IMR-90 (cell line): ENCODE measurements at regions not wholly inside any gene's neighbourhood (a gene's known extent, or its start where the extent isn't known, plus 50 kb on each side); places are given as distances from the start of the nearest gene placed in this dataset.

Experiments
- ATAC-seq: fragments of 200-7000 bp; cut with Tn5 transposase; 2 replicates; pipeline ENCODE4 v1.9.1; 2020; ENCODE audit warnings: low read depth, mild to moderate bottlenecking, moderate library complexity
- BruUV-seq: library from RNA; stranded (reverse); fragments of 400-500 nt; replicated peaks from 2 replicates; lab custom pipeline; 2021; lab: Mats Ljungman, UMichigan
- CTCF ChIA-PET: fragments of 300-600 bp; formaldehyde crosslinking; extraction: SDS; loops from one replicate; lab custom pipeline; 2021; ENCODE audit warnings: antibody characterized with exemption; lab: Yijun Ruan, JAX
- POLR2A ChIA-PET: fragments of 300-600 bp; sonication (Branson Sonifier 250); formaldehyde crosslinking; loops from one replicate; lab custom pipeline; 2022; ENCODE audit warnings: antibody characterized with exemption; ENCODE audit not compliant: unreplicated experiment; lab: Charles Lee
- DNase-seq: peaks from one replicate; pipeline ENCODE4 v3.0.0; 2013
- H2AFZ ChIP-seq: replicated peaks from 2 replicates; pipeline ENCODE3; 2013; ENCODE audit warnings: low read length, mild to moderate bottlenecking; ENCODE audit not compliant: poor library complexity
- H2AK5ac ChIP-seq: 2 replicates; pipeline ENCODE4 v1.6.1; 2013; ENCODE audit warnings: low read depth, low read length, inconsistent platforms
- H2AK9ac ChIP-seq: replicated peaks from 2 replicates; pipeline ENCODE3; 2013; ENCODE audit warnings: mild to moderate bottlenecking, low read depth, low read length, moderate library complexity; ENCODE audit not compliant: poor library complexity
- H2BK120ac ChIP-seq: 2 replicates; pipeline ENCODE4 v1.6.1; 2013; ENCODE audit warnings: low read depth, low read length, inconsistent platforms
- H2BK15ac ChIP-seq: 3 replicates; pipeline ENCODE4 v1.6.1; 2013; ENCODE audit warnings: low read depth, low read length, inconsistent platforms
- H2BK20ac ChIP-seq: 2 replicates; pipeline ENCODE4 v1.6.1; 2013; ENCODE audit warnings: low read depth, mild to moderate bottlenecking, inconsistent platforms, low read length, moderate library complexity
- H2BK5ac ChIP-seq: 2 replicates; pipeline ENCODE4 v1.6.1; 2013; ENCODE audit warnings: mild to moderate bottlenecking, low read depth, low read length, inconsistent platforms; ENCODE audit not compliant: poor library complexity, severe bottlenecking
- H3K14ac ChIP-seq: replicated peaks from 2 replicates; pipeline ENCODE4 v1.6.1; 2013; ENCODE audit warnings: low read depth, low read length, inconsistent platforms
- H3K18ac ChIP-seq: 2 replicates; pipeline ENCODE4 v1.6.1; 2013; ENCODE audit warnings: low read depth, low read length, control low read depth
- H3K23ac ChIP-seq: 2 replicates; pipeline ENCODE4 v1.6.1; 2013; ENCODE audit warnings: low read depth, low read length, inconsistent platforms
- H3K27ac ChIP-seq: 2 replicates; pipeline ENCODE4 v1.5.1; 2013; ENCODE audit warnings: mild to moderate bottlenecking, control low read depth, low read length; ENCODE audit not compliant: insufficient read depth
- H3K27me3 ChIP-seq: 2 replicates; pipeline ENCODE4 v1.6.1; 2013; ENCODE audit warnings: low read length; ENCODE audit not compliant: control insufficient read depth, insufficient read depth
- H3K36me3 ChIP-seq: 2 replicates; pipeline ENCODE4 v1.6.1; 2013; ENCODE audit warnings: low read length, mixed read lengths; ENCODE audit not compliant: control insufficient read depth, insufficient read depth
- H3K4ac ChIP-seq: 2 replicates; pipeline ENCODE4 v1.6.1; 2013; ENCODE audit warnings: low read depth, low read length, inconsistent platforms
- H3K4me1 ChIP-seq: 2 replicates; pipeline ENCODE4 v1.6.1; 2013; ENCODE audit warnings: low read length, mixed read lengths; ENCODE audit not compliant: control insufficient read depth, insufficient read depth
- H3K4me2 ChIP-seq: 2 replicates; pipeline ENCODE4 v1.6.1; 2013; ENCODE audit warnings: low read depth, mild to moderate bottlenecking, control low read depth, low read length, moderate library complexity
- H3K4me3 ChIP-seq: 2 replicates; pipeline ENCODE4 v1.5.1; 2013; ENCODE audit warnings: low read depth, mild to moderate bottlenecking, control low read depth, low read length, moderate library complexity; ENCODE audit not compliant: insufficient read depth
- H3K56ac ChIP-seq: 2 replicates; pipeline ENCODE4 v1.6.1; 2013; ENCODE audit warnings: low read length, inconsistent platforms; ENCODE audit not compliant: insufficient read depth; ENCODE audit errors: extremely low read depth
- H3K79me1 ChIP-seq, 2 experiments: 2 replicates each; pipeline ENCODE4 v1.6.1; 2013; ENCODE audit warnings: low read length in 2 of 2, inconsistent platforms in 1 of 2, low read depth in 1 of 2
- H3K9ac ChIP-seq: 2 replicates; pipeline ENCODE4 v1.6.1; 2013; ENCODE audit warnings: low read depth, low read length, control low read depth
- H3K9me1 ChIP-seq: 2 replicates; pipeline ENCODE4 v1.6.1; 2013; ENCODE audit warnings: low read length, inconsistent platforms; ENCODE audit not compliant: insufficient read depth
- H3K9me3 ChIP-seq: 2 replicates; pipeline ENCODE4 v1.6.1; 2013; ENCODE audit warnings: low read length; ENCODE audit not compliant: control insufficient read depth, insufficient read depth
- H4K20me1 ChIP-seq: 2 replicates; pipeline ENCODE4 v1.6.1; 2013; ENCODE audit warnings: low read length, inconsistent platforms; ENCODE audit not compliant: insufficient read depth
- H4K5ac ChIP-seq: 2 replicates; pipeline ENCODE4 v1.6.1; 2013; ENCODE audit warnings: mild to moderate bottlenecking, low read depth, low read length, control low read depth
- H4K8ac ChIP-seq, 2 experiments: 2 replicates each; pipeline ENCODE4 v1.6.1; 2013; ENCODE audit warnings: low read depth in 2 of 2, low read length in 2 of 2, control low read depth in 1 of 2, inconsistent platforms in 1 of 2
- H4K91ac ChIP-seq: 2 replicates; pipeline ENCODE4 v1.6.1; 2013; ENCODE audit warnings: low read depth, low read length, inconsistent platforms; ENCODE audit not compliant: insufficient read depth
- BHLHE40 ChIP-seq: fragments of 150-350 bp; IDR thresholded peaks from 2 replicates; pipeline ENCODE4 v1.6.1; 2016; ENCODE audit warnings: mild to moderate bottlenecking, low read depth, low read length
- CEBPB ChIP-seq: IDR thresholded peaks from 2 replicates; pipeline ENCODE4 v1.6.1; 2012; ENCODE audit warnings: low read depth, low read length, improper control_type of control experiment
- CHD1 ChIP-seq: IDR thresholded peaks from 2 replicates; pipeline ENCODE4 v1.6.1; 2012; ENCODE audit warnings: low read depth, low read length, improper control_type of control experiment
- FOS ChIP-seq: fragments of 150-350 bp; IDR thresholded peaks from 2 replicates; pipeline ENCODE4 v1.6.1; 2016; ENCODE audit warnings: low read depth, low read length
- MAFK ChIP-seq: IDR thresholded peaks from 2 replicates; pipeline ENCODE4 v1.6.1; 2012; ENCODE audit warnings: low read depth, low read length, improper control_type of control experiment
- MAZ ChIP-seq: IDR thresholded peaks from 2 replicates; pipeline ENCODE4 v1.6.1; 2012; ENCODE audit warnings: low read depth, mild to moderate bottlenecking, low read length, improper control_type of control experiment, moderate library complexity, borderline replicate concordance
- MXI1 ChIP-seq: IDR thresholded peaks from 2 replicates; pipeline ENCODE4 v1.6.1; 2012; ENCODE audit warnings: low read depth, mild to moderate bottlenecking, low read length, moderate library complexity, borderline replicate concordance
- NFE2L2 ChIP-seq: fragments of 150-350 bp; IDR thresholded peaks from 2 replicates; pipeline ENCODE4 v1.6.1; 2016; ENCODE audit warnings: low read depth, mild to moderate bottlenecking, low read length
- POLR2A ChIP-seq: IDR thresholded peaks from 2 replicates; pipeline ENCODE4 v1.6.1; 2012; ENCODE audit warnings: mild to moderate bottlenecking, low read depth, low read length
- RAD21 ChIP-seq: IDR thresholded peaks from 2 replicates; pipeline ENCODE4 v1.6.1; 2012; ENCODE audit warnings: low read length, improper control_type of control experiment
- RCOR1 ChIP-seq: IDR thresholded peaks from 2 replicates; pipeline ENCODE4 v1.6.1; 2012; ENCODE audit warnings: mild to moderate bottlenecking, low read length, improper control_type of control experiment; ENCODE audit not compliant: insufficient replicate concordance
- RFX5 ChIP-seq: IDR thresholded peaks from 2 replicates; pipeline ENCODE4 v1.8.0; 2012; ENCODE audit warnings: low read depth, mild to moderate bottlenecking, low read length, moderate library complexity
- SMC3 ChIP-seq: fragments of 150-350 bp; IDR thresholded peaks from 2 replicates; pipeline ENCODE4 v1.6.1; 2016; ENCODE audit warnings: low read depth, mild to moderate bottlenecking, antibody characterized with exemption, low read length, moderate library complexity
- USF2 ChIP-seq: fragments of 150-350 bp; IDR thresholded peaks from 2 replicates; pipeline ENCODE4 v1.6.1; 2017; ENCODE audit warnings: mild to moderate bottlenecking, antibody characterized with exemption, low read length, low read depth
- WGBS, 2 experiments: methylation state at CpG; one replicate each; pipeline versions ENCODE4 v1.1.5 to v1.1.7; 2013; ENCODE audit warnings: missing lambda C conversion rate in 2 of 2; ENCODE audit not compliant: insufficient read length in 1 of 2; ENCODE audit errors: extremely low coverage in 2 of 2; 5-methylcytosine and 5-hydroxymethylcytosine counted together
- dilution Hi-C: fragments of 300-500 bp; cut with HindIII; formaldehyde crosslinking; loops from one replicate; pipeline ENCODE4 v1.14.3; 2018; ENCODE audit warnings: low sequenced_read_pairs; ENCODE audit not compliant: unreplicated experiment
- in situ Hi-C: fragments of 300-500 bp; cut with MboI; formaldehyde crosslinking; loops from 3 replicates; pipeline ENCODE4 v1.14.3; 2019; ENCODE audit warnings: low sequenced_read_pairs, inconsistent platforms, mixed read lengths
- intact Hi-C: fragments of 100-400 bp; cut with micrococcal nuclease; formaldehyde crosslinking; loops from 2 replicates; pipeline ENCODE4 v1.10.0; 2022
- TF ChIP-seq, protein P1 (sequence below): fragments of 150-350 bp; IDR thresholded peaks from 2 replicates; pipeline ENCODE4 v1.6.1; 2016; ENCODE audit warnings: low read depth, mild to moderate bottlenecking, low read length, moderate library complexity, borderline replicate concordance
- TF ChIP-seq, protein P2 (sequence below): conservative IDR thresholded peaks from 2 replicates; pipeline ENCODE4 v1.5.1; 2012; ENCODE audit warnings: mild to moderate bottlenecking, low read depth, low read length, improper control_type of control experiment

- intact Hi-C loops (no loop called here), in situ Hi-C loops (no loop called here)
- peaks cover 34% of the 10 kb centered on the region for H3K27me3 ChIP-seq
Observed at GRCh38 chr2:236693531-236693930, 123.9 kb downstream of the ACKR3 start.

More at GRCh38 chr2:236693531-236693930, 123.9 kb downstream of the ACKR3 start:
- no peak overlapping the region for H4K8ac ChIP-seq
- no peak overlapping the region for H3K4me3 ChIP-seq
- H4K20me1 ChIP-seq = no peaks in the 10 kb centered on the region
- no peak overlapping the region for H3K27ac ChIP-seq
- no peak overlapping the region for H2BK5ac ChIP-seq
- ChIA-PET POLR2A (no interaction called here), CTCF (no interaction called here)
- no peak overlapping the region for H3K4me2 ChIP-seq
- no peak overlapping the region for H2AK5ac ChIP-seq
- no TSS peak for BruUV-seq
- H2AK9ac ChIP-seq = no peak overlapping the region
- H3K9me1 ChIP-seq = no peaks in the 10 kb centered on the region
- H2BK15ac ChIP-seq = no peak overlapping the region
- dilution Hi-C loops = no loop called here
- no peak overlapping the region for H2BK120ac ChIP-seq
- TF ChIP-seq RCOR1 (no peak), MAFK (no peak), POLR2A (no peak), NFE2L2 (no peak), USF2 (no peak), SMC3 (no peak), RFX5 (no peak), BHLHE40 (no peak), FOS (no peak), CEBPB (no peak), CHD1 (no peak), RAD21 (no peak), MAZ (no peak), MXI1 (no peak)
- TF ChIP-seq, protein P1, sequence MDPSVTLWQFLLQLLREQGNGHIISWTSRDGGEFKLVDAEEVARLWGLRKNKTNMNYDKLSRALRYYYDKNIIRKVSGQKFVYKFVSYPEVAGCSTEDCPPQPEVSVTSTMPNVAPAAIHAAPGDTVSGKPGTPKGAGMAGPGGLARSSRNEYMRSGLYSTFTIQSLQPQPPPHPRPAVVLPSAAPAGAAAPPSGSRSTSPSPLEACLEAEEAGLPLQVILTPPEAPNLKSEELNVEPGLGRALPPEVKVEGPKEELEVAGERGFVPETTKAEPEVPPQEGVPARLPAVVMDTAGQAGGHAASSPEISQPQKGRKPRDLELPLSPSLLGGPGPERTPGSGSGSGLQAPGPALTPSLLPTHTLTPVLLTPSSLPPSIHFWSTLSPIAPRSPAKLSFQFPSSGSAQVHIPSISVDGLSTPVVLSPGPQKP = no peak
- TF ChIP-seq, protein P2, sequence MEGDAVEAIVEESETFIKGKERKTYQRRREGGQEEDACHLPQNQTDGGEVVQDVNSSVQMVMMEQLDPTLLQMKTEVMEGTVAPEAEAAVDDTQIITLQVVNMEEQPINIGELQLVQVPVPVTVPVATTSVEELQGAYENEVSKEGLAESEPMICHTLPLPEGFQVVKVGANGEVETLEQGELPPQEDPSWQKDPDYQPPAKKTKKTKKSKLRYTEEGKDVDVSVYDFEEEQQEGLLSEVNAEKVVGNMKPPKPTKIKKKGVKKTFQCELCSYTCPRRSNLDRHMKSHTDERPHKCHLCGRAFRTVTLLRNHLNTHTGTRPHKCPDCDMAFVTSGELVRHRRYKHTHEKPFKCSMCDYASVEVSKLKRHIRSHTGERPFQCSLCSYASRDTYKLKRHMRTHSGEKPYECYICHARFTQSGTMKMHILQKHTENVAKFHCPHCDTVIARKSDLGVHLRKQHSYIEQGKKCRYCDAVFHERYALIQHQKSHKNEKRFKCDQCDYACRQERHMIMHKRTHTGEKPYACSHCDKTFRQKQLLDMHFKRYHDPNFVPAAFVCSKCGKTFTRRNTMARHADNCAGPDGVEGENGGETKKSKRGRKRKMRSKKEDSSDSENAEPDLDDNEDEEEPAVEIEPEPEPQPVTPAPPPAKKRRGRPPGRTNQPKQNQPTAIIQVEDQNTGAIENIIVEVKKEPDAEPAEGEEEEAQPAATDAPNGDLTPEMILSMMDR = no peak
- H3K4ac ChIP-seq = no peak overlapping the region
- H2AFZ ChIP-seq = no peak overlapping the region
- DNase-seq (no peak), ATAC-seq (no peak)
- H3K36me3 ChIP-seq = no peaks in the 10 kb centered on the region
- H3K4me1 ChIP-seq = no peaks in the 10 kb centered on the region
- H3K18ac ChIP-seq = no peak overlapping the region
- no peaks in the 10 kb centered on the region for H3K79me1 ChIP-seq
- H4K5ac ChIP-seq = no peak overlapping the region
- H3K14ac ChIP-seq = no peak overlapping the region
- 70% methylated on average over 3 of the region's 4 CpGs; no CpG with 5 or more reads in 1 of the 2 experiments for WGBS, 2 experiments
- no peak overlapping the region for H4K91ac ChIP-seq
- no peak overlapping the region for H2BK20ac ChIP-seq
- H3K23ac ChIP-seq = no peak overlapping the region
- H3K56ac ChIP-seq = no peak overlapping the region
- peaks cover 2% of the 10 kb centered on the region; the same call in 1 of the 2 replicates for H3K9me3 ChIP-seq
- no peak overlapping the region for H3K9ac ChIP-seq
